HEK293T (cell line): ENCODE measurements at regions not wholly inside any gene's neighbourhood (a gene's known extent, or its start where the extent isn't known, plus 50 kb on each side); places are given as distances from the start of the nearest gene placed in this dataset.

Experiments
- FOXA1 ChIP-seq: fragments of 450-650 bp; IDR thresholded peaks from 2 replicates; pipeline ENCODE4 v1.6.1; 2016; ENCODE audit warnings: mild to moderate bottlenecking
- HDGF ChIP-seq: fragments of 450-650 bp; IDR thresholded peaks from 2 replicates; pipeline ENCODE4 v1.6.1; 2017; ENCODE audit warnings: antibody characterized with exemption, borderline replicate concordance
- SP1 ChIP-seq: fragments of 450-650 bp; IDR thresholded peaks from 2 replicates; pipeline ENCODE4 v1.6.1; 2017
- SUZ12 ChIP-seq: fragments of 450-650 bp; IDR thresholded peaks from 2 replicates; pipeline ENCODE4 v1.6.1; 2016; ENCODE audit warnings: mild to moderate bottlenecking

DNA sequence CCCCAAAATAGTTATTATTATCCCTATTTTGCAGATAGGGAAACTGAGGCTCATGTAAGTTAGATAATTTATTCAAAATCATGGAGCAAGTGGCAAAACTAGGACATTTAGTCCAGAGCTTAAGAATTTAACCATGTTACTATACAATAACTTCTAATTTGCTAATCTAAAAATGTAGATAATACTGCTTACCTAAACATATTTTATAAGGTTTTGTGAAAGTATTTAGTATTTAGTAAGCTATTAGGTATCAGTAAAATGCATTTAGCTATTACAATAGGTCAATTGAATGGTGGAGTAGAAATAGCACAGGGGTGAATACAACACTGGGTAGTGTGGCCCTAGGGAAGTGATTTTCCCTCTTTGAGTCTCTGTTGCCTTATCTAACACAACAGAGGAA, 648.3 kb downstream of the KIF4B start:
- no peak for TF ChIP-seq SP1
- no peak for TF ChIP-seq HDGF
- TF ChIP-seq SUZ12: no peak
- TF ChIP-seq FOXA1: no peak
